Mesenchymal stem cell (in vitro differentiated cells and primary cell): ENCODE measurements at regions not wholly inside any gene's neighbourhood (a gene's known extent, or its start where the extent isn't known, plus 50 kb on each side); places are given as distances from the start of the nearest gene placed in this dataset.

Source experiments
- DNase-seq: peaks from one replicate; pipeline ENCODE4 v3.0.0-alpha.2; 2013
- H2AFZ ChIP-seq: one replicate; pipeline ENCODE4 v1.6.1; 2013; ENCODE audit warnings: low read depth, mild to moderate bottlenecking, control low read depth, inconsistent platforms, low read length, moderate library complexity
- H2AK5ac ChIP-seq: 2 replicates; pipeline ENCODE4 v1.6.1; 2013; ENCODE audit warnings: low read length, moderate library complexity, mild to moderate bottlenecking, inconsistent platforms; ENCODE audit not compliant: severe bottlenecking
- H2BK120ac ChIP-seq: one replicate; pipeline ENCODE4 v1.6.1; 2013; ENCODE audit warnings: low read depth, mild to moderate bottlenecking, inconsistent platforms, low read length, moderate library complexity
- H2BK12ac ChIP-seq, 2 experiments: one replicate each; pipeline ENCODE4 v1.6.1; 2013; ENCODE audit warnings: inconsistent platforms in 2 of 2, low read length in 2 of 2, mild to moderate bottlenecking in 2 of 2, moderate library complexity in 2 of 2, control low read depth in 1 of 2
- H2BK15ac ChIP-seq: one replicate; pipeline ENCODE4 v1.6.1; 2013; ENCODE audit warnings: mild to moderate bottlenecking, low read depth, inconsistent platforms; ENCODE audit not compliant: poor library complexity, severe bottlenecking
- H2BK5ac ChIP-seq: 2 replicates; pipeline ENCODE4 v1.6.1; 2013; ENCODE audit warnings: low read depth, mild to moderate bottlenecking, low read length, control low read depth, inconsistent platforms; ENCODE audit not compliant: poor library complexity, severe bottlenecking
- H3K14ac ChIP-seq, 2 experiments: one replicate each; pipeline ENCODE4 v1.6.1; 2013; ENCODE audit warnings: inconsistent platforms in 2 of 2, low read length in 2 of 2, control low read depth in 1 of 2, mild to moderate bottlenecking in 1 of 2, moderate library complexity in 1 of 2
- H3K18ac ChIP-seq, 2 experiments: one replicate each; pipeline ENCODE4 v1.6.1; 2013; ENCODE audit warnings: inconsistent platforms in 2 of 2, low read length in 2 of 2, control low read depth in 1 of 2, low read depth in 1 of 2, mild to moderate bottlenecking in 1 of 2
- H3K23ac ChIP-seq, 2 experiments: one replicate each; pipeline ENCODE4 v1.6.1; 2013; ENCODE audit warnings: inconsistent platforms in 2 of 2, low read length in 2 of 2, mild to moderate bottlenecking in 2 of 2, moderate library complexity in 2 of 2, control low read depth in 1 of 2
- H3K27ac ChIP-seq: 2 replicates; pipeline ENCODE4 v1.5.1; 2013; ENCODE audit warnings: mild to moderate bottlenecking, moderate library complexity, low read length, control low read depth, inconsistent platforms; ENCODE audit not compliant: poor library complexity, severe bottlenecking
- H3K27me3 ChIP-seq, 2 experiments: 2 replicates each; pipeline versions ENCODE4 v1.6.1 to v1.7.0; 2013; ENCODE audit warnings: low read length in 2 of 2, mild to moderate bottlenecking in 2 of 2, moderate library complexity in 2 of 2, control low read depth in 1 of 2, inconsistent platforms in 1 of 2; ENCODE audit not compliant: control insufficient read depth in 1 of 2, insufficient read depth in 1 of 2
- H3K36me3 ChIP-seq, 2 experiments: 2 replicates each; pipeline versions ENCODE4 v1.6.1 to v1.7.0; 2013; ENCODE audit warnings: low read length in 2 of 2, control low read depth in 1 of 2, inconsistent platforms in 1 of 2, low read depth in 1 of 2, mild to moderate bottlenecking in 1 of 2; ENCODE audit not compliant: insufficient read depth in 2 of 2, control insufficient read depth in 1 of 2
- H3K4ac ChIP-seq, 2 experiments: one replicate each; pipeline ENCODE4 v1.6.1; 2013; ENCODE audit warnings: inconsistent platforms in 2 of 2, low read length in 2 of 2, mild to moderate bottlenecking in 2 of 2, moderate library complexity in 2 of 2, control low read depth in 1 of 2, low read depth in 1 of 2
- H3K4me1 ChIP-seq: 2 replicates; pipeline ENCODE4 v1.6.1; 2013; ENCODE audit warnings: low read depth, low read length, control low read depth; ENCODE audit not compliant: control insufficient read depth, insufficient read depth
- H3K4me2 ChIP-seq: 2 replicates; pipeline ENCODE4 v1.6.1; 2013; ENCODE audit warnings: low read length, mild to moderate bottlenecking, inconsistent platforms; ENCODE audit not compliant: poor library complexity, severe bottlenecking
- H3K4me3 ChIP-seq, 2 experiments: 2 replicates each; pipeline versions ENCODE4 v1.5.1 to v1.7.0; 2013; ENCODE audit warnings: low read length in 2 of 2, mild to moderate bottlenecking in 2 of 2, control low read depth in 1 of 2, low read depth in 1 of 2; ENCODE audit not compliant: insufficient read depth in 1 of 2
- H3K79me1 ChIP-seq: replicated peaks from 2 replicates; pipeline ENCODE4 v1.6.1; 2013; ENCODE audit warnings: mild to moderate bottlenecking, control low read depth, low read length, inconsistent platforms; ENCODE audit not compliant: poor library complexity, severe bottlenecking
- H3K9ac ChIP-seq: 2 replicates; pipeline ENCODE4 v1.7.0; 2013; ENCODE audit warnings: mild to moderate bottlenecking, low read length, moderate library complexity
- H3K9me3 ChIP-seq: 2 replicates; pipeline ENCODE4 v1.7.0; 2013; ENCODE audit warnings: mild to moderate bottlenecking, low read length; ENCODE audit not compliant: control insufficient read depth
- H4K8ac ChIP-seq: one replicate; pipeline ENCODE4 v1.6.1; 2013; ENCODE audit warnings: inconsistent platforms, mild to moderate bottlenecking, low read length, moderate library complexity
- H4K91ac ChIP-seq: one replicate; pipeline ENCODE4 v1.6.1; 2013; ENCODE audit warnings: mild to moderate bottlenecking, low read length, inconsistent platforms
- WGBS: methylation state at CpG from one replicate; pipeline ENCODE4 v1.1.7; 2013; ENCODE audit warnings: mixed read lengths; 5-methylcytosine and 5-hydroxymethylcytosine counted together

GRCh38 chr5:74540622-74541021 is 99.9 kb downstream of the ENC1 start:
- Histone ChIP-seq H3K9ac (no peak overlapping the region), H4K91ac (no peak overlapping the region), H3K4me1 (peaks cover 8% of the 10 kb centered on the region), H3K23ac (no peak overlapping the region), H3K4ac (no peak overlapping the region), H4K8ac (no peak overlapping the region), H3K79me1 (no peaks in the 10 kb centered on the region), H2AFZ (no peak overlapping the region), H2BK12ac (peak overlapping the region; percentile 30 to 77), H3K18ac (peak overlapping the region; percentile 61 to 68), H3K27ac (no peak overlapping the region), H2AK5ac (peak overlapping the region; percentile 67), H3K27me3 (no peaks in the 10 kb centered on the region), H2BK15ac (peak overlapping the region; percentile 92), H3K36me3 (no peaks in the 10 kb centered on the region), H3K4me2 (no peak overlapping the region), H3K14ac (no peak overlapping the region), H3K9me3 (no peaks in the 10 kb centered on the region), H2BK5ac (no peak overlapping the region), H3K4me3 (no peak overlapping the region), H2BK120ac (peak overlapping the region; percentile 39)
- WGBS, result no CpG with 5 or more reads among the region's 1 CpG
- DNase-seq, result peak; percentile 27

- no peak overlapping the region for H3K14ac ChIP-seq
- H3K9me3 ChIP-seq, result peaks cover 4% of the 10 kb centered on the region
- no peak overlapping the region for H3K23ac ChIP-seq
- WGBS, result 48% methylated on average over 6 of the region's 7 CpGs
- H2AK5ac ChIP-seq, result no peak overlapping the region
- H3K27me3 ChIP-seq, result no peaks in the 10 kb centered on the region
- H3K36me3 ChIP-seq, result no peaks in the 10 kb centered on the region
- no peak overlapping the region for H2AFZ ChIP-seq
- H3K4me2 ChIP-seq, result no peak overlapping the region
- H3K4me3 ChIP-seq, result no peak overlapping the region
- H2BK12ac ChIP-seq, result peak overlapping the region in 1 of 2 experiments; percentile 30
- DNase-seq, result no peak
- no peak overlapping the region for H3K4ac ChIP-seq
- peaks cover 8% of the 10 kb centered on the region for H3K4me1 ChIP-seq
- H4K8ac ChIP-seq, result no peak overlapping the region
- H3K79me1 ChIP-seq, result no peaks in the 10 kb centered on the region
- H2BK120ac ChIP-seq, result no peak overlapping the region
- no peak overlapping the region for H3K9ac ChIP-seq
- H3K18ac ChIP-seq, result peak overlapping the region in 1 of 2 experiments; percentile 61
- no peak overlapping the region for H3K27ac ChIP-seq
- no peak overlapping the region for H2BK5ac ChIP-seq
- H2BK15ac ChIP-seq, result no peak overlapping the region
- H4K91ac ChIP-seq, result no peak overlapping the region
Observed at GRCh38 chr5:74539986-74540385, 100.5 kb downstream of the ENC1 start.

GRCh38 chr5:74538206-74538661 is 102.3 kb downstream of the ENC1 start:
- no peak overlapping the region for H4K91ac ChIP-seq
- H3K79me1 ChIP-seq, result no peaks in the 10 kb centered on the region
- no peak overlapping the region for H4K8ac ChIP-seq
- no peak overlapping the region for H2BK5ac ChIP-seq
- peak; percentile 89 for DNase-seq
- H2BK120ac ChIP-seq, result peak overlapping the region; percentile 38
- H3K4me3 ChIP-seq, result peak overlapping the region in 1 of 2 experiments; percentile 25
- peak overlapping the region in 1 of 2 experiments; percentile 29 for H3K18ac ChIP-seq
- peaks cover 17% of the 10 kb centered on the region for H3K9me3 ChIP-seq
- 5% methylated on average over 3 of the region's 3 CpGs for WGBS
- no peaks in the 10 kb centered on the region for H3K27me3 ChIP-seq
- no peak overlapping the region for H3K4me2 ChIP-seq
- no peak overlapping the region for H3K9ac ChIP-seq
- no peak overlapping the region for H3K14ac ChIP-seq
- no peak overlapping the region for H2AK5ac ChIP-seq
- H2BK12ac ChIP-seq, result peak overlapping the region in 1 of 2 experiments; percentile 28
- no peak overlapping the region for H2BK15ac ChIP-seq
- peak overlapping the region; percentile 2 for H3K27ac ChIP-seq
- peak overlapping the region in 1 of 2 experiments; percentile 93 for H3K4ac ChIP-seq
- H3K36me3 ChIP-seq, result no peaks in the 10 kb centered on the region
- no peak overlapping the region for H3K23ac ChIP-seq
- peaks cover 6% of the 10 kb centered on the region for H3K4me1 ChIP-seq
- H2AFZ ChIP-seq, result no peak overlapping the region

GRCh38 chr5:74536658-74537057 is 103.9 kb downstream of the ENC1 start:
- no peaks in the 10 kb centered on the region for H3K79me1 ChIP-seq
- H3K4me3 ChIP-seq, result no peak overlapping the region
- no peak overlapping the region for H4K8ac ChIP-seq
- no peak overlapping the region for H2BK120ac ChIP-seq
- no peaks in the 10 kb centered on the region for H3K27me3 ChIP-seq
- no peak overlapping the region for H3K27ac ChIP-seq
- no peaks in the 10 kb centered on the region for H3K4me1 ChIP-seq
- WGBS, result 100% methylated on average over 1 of the region's 1 CpG
- H2AK5ac ChIP-seq, result no peak overlapping the region
- no peak overlapping the region for H2BK12ac ChIP-seq
- no peaks in the 10 kb centered on the region for H3K36me3 ChIP-seq
- no peak for DNase-seq
- no peak overlapping the region for H3K23ac ChIP-seq
- H2BK5ac ChIP-seq, result no peak overlapping the region
- peaks cover 27% of the 10 kb centered on the region for H3K9me3 ChIP-seq
- H3K18ac ChIP-seq, result no peak overlapping the region
- no peak overlapping the region for H4K91ac ChIP-seq
- no peak overlapping the region for H3K4ac ChIP-seq
- H3K4me2 ChIP-seq, result no peak overlapping the region
- H3K14ac ChIP-seq, result no peak overlapping the region
- H2AFZ ChIP-seq, result no peak overlapping the region
- no peak overlapping the region for H2BK15ac ChIP-seq
- H3K9ac ChIP-seq, result no peak overlapping the region
